ENCODE measurements at regions not wholly inside any gene's neighbourhood (a gene's known extent, or its start where the extent isn't known, plus 50 kb on each side); places are given as distances from the start of the nearest gene placed in this dataset.

DNA sequence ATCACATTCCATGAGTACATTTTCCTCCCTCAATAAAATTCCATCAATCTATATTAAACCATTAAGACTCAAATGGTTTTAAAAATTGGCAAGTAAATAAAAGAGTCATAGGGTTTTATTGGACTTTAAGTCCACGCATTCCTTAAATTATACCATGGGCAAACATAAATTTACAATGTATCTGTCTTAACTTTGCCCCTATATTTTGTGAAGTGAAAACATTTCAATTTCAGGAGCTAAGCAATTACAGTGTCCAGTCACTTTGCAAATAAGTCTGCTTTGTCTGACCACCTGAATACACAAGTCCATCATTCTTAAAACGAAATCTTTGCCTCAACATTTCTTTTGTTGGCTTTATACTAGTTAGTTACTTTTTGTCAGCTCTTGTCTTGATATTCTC, 197.5 kb upstream of the SEMA3D start:
- DNase-seq: no peak
- no peak overlapping the region for H3K4me3 Mint-ChIP-seq
- Histone ChIP-seq H3K9me3 (replicated peaks in 1 of 2; ENCODE audit: control insufficient read depth in 1 of 2, insufficient read depth in 1 of 2, low read length in 2 of 2) (peaks cover 0 to 2% of the 10 kb centered on the region in 2 donors), H3K4me3 (replicated peaks in 1 of 3; ENCODE audit: low read depth in 2 of 3, low read length in 3 of 3) (no peak overlapping the region), H3K4me1 (ENCODE audit: control insufficient read depth in 1 of 2, insufficient read depth in 2 of 2, low read length in 2 of 2) (no peaks in the 10 kb centered on the region), H3K9ac (ENCODE audit: insufficient read depth, low read length, poor library complexity, severe bottlenecking) (no peak overlapping the region), H3K27me3 (ENCODE audit: control insufficient read depth in 2 of 2, insufficient read depth in 2 of 2, low read length in 2 of 2) (no peaks in the 10 kb centered on the region), H2AFZ (ENCODE audit: insufficient read depth, low read depth, low read length, poor library complexity, severe bottlenecking) (no peak overlapping the region), H3K27ac (ENCODE audit: low read depth in 1 of 2, low read length in 2 of 2) (no peak overlapping the region), H3K79me2 (ENCODE audit: insufficient read depth, low read length) (no peaks in the 10 kb centered on the region), H3K36me3 (replicated peaks in 1 of 2; ENCODE audit: control insufficient read depth in 1 of 2, insufficient read depth in 2 of 2, low read length in 2 of 2) (no peaks in the 10 kb centered on the region), H4K20me1 (ENCODE audit: insufficient read depth, low read length) (no peaks in the 10 kb centered on the region), H3K4me2 (replicated peaks; ENCODE audit: extremely low read depth, low read length, poor library complexity, severe bottlenecking) (no peak overlapping the region)
- H3K4me1 Mint-ChIP-seq: no peaks in the 10 kb centered on the region
- H3K36me3 Mint-ChIP-seq: no peaks in the 10 kb centered on the region
- TF ChIP-seq, protein P1, sequence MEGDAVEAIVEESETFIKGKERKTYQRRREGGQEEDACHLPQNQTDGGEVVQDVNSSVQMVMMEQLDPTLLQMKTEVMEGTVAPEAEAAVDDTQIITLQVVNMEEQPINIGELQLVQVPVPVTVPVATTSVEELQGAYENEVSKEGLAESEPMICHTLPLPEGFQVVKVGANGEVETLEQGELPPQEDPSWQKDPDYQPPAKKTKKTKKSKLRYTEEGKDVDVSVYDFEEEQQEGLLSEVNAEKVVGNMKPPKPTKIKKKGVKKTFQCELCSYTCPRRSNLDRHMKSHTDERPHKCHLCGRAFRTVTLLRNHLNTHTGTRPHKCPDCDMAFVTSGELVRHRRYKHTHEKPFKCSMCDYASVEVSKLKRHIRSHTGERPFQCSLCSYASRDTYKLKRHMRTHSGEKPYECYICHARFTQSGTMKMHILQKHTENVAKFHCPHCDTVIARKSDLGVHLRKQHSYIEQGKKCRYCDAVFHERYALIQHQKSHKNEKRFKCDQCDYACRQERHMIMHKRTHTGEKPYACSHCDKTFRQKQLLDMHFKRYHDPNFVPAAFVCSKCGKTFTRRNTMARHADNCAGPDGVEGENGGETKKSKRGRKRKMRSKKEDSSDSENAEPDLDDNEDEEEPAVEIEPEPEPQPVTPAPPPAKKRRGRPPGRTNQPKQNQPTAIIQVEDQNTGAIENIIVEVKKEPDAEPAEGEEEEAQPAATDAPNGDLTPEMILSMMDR (IDR thresholded peaks at IDR 0.05): no peak
- H3K27me3 Mint-ChIP-seq (ENCODE audit: low read depth in 3 of 3): no peaks in the 10 kb centered on the region
- H3K9me3 Mint-ChIP-seq: peaks cover 0 to 3% (median under 1%) of the 10 kb centered on the region in 7 donors
- no CpG with 5 or more reads among the region's 2 CpGs for WGBS (ENCODE audit: insufficient coverage)
- intact Hi-C loops (cut with micrococcal nuclease): no loop called here
- no peak overlapping the region for H3K27ac Mint-ChIP-seq

DNA sequence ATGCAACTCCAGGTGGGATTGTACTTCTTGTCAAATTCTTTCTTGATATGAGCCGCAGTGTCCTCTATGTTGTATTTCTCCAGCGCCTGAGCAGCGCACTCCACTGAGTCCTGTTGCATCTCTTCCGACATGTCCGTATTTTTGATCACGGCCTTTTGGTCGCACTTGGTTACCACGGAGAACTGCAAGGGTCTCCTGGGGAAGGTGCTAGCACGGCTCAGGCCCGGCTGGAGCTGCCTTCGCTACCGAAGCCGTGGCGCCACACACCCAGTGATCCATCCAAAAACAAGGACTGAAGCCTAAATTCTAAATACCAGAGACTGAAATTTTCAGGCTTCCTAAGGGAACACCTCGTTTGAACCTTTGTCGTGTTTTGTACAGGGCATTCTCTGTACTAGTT, 194.4 kb upstream of the SEMA3D start:
- Mint-ChIP-seq H3K9me3 (peaks cover 0 to 6% (median 3%) of the 10 kb centered on the region in 7 donors), H3K27ac (no peak overlapping the region), H3K4me3 (no peak overlapping the region), H3K36me3 (no peaks in the 10 kb centered on the region), H3K27me3 (ENCODE audit: low read depth in 3 of 3) (no peaks in the 10 kb centered on the region), H3K4me1 (no peaks in the 10 kb centered on the region)
- no peak for DNase-seq
- no peak overlapping the region for H3K27ac ChIP-seq (ENCODE audit: low read depth in 1 of 2, low read length in 2 of 2)
- H3K9ac ChIP-seq (ENCODE audit: insufficient read depth, low read length, poor library complexity, severe bottlenecking): no peak overlapping the region
- H3K9me3 ChIP-seq (replicated peaks in 1 of 2; ENCODE audit: control insufficient read depth in 1 of 2, insufficient read depth in 1 of 2, low read length in 2 of 2): peaks cover 0 to 5% of the 10 kb centered on the region in 2 donors
- TF ChIP-seq, protein P1 (IDR thresholded peaks at IDR 0.05): no peak
- no peaks in the 10 kb centered on the region for H3K4me1 ChIP-seq (ENCODE audit: control insufficient read depth in 1 of 2, insufficient read depth in 2 of 2, low read length in 2 of 2)
- H3K36me3 ChIP-seq (replicated peaks in 1 of 2; ENCODE audit: control insufficient read depth in 1 of 2, insufficient read depth in 2 of 2, low read length in 2 of 2): no peaks in the 10 kb centered on the region
- H4K20me1 ChIP-seq (ENCODE audit: insufficient read depth, low read length): no peaks in the 10 kb centered on the region
- H2AFZ ChIP-seq (ENCODE audit: insufficient read depth, low read depth, low read length, poor library complexity, severe bottlenecking): no peak overlapping the region
- H3K27me3 ChIP-seq (ENCODE audit: control insufficient read depth in 2 of 2, insufficient read depth in 2 of 2, low read length in 2 of 2): no peaks in the 10 kb centered on the region
- intact Hi-C loops (cut with micrococcal nuclease): no loop called here
- H3K4me3 ChIP-seq (replicated peaks in 1 of 3; ENCODE audit: low read depth in 2 of 3, low read length in 3 of 3): no peak overlapping the region
- no peak overlapping the region for H3K4me2 ChIP-seq (replicated peaks; ENCODE audit: extremely low read depth, low read length, poor library complexity, severe bottlenecking)
- WGBS (ENCODE audit: insufficient coverage): 97% methylated on average over 14 of the region's 16 CpGs
- H3K79me2 ChIP-seq (ENCODE audit: insufficient read depth, low read length): no peaks in the 10 kb centered on the region
